NCI-H345 treated with DMSO at 0.1 percent for 48 hours (cell line): ENCODE measurements at regions not wholly inside any gene's neighbourhood (a gene's known extent, or its start where the extent isn't known, plus 50 kb on each side); places are given as distances from the start of the nearest gene placed in this dataset.
A peak's percentile ranks its signal among the peaks of the same experiment; 100 is the strongest.

ENCODE experiments used
- DNase-seq: peaks from one replicate; lab custom pipeline; 2025; ENCODE audit not compliant: unreplicated experiment; lab: John Stamatoyannopoulos, UW

GRCh38 chr11:135075740-135076139 lies 663.7 kb upstream of the B3GAT1 start:
- DNase-seq: no peak

DNA sequence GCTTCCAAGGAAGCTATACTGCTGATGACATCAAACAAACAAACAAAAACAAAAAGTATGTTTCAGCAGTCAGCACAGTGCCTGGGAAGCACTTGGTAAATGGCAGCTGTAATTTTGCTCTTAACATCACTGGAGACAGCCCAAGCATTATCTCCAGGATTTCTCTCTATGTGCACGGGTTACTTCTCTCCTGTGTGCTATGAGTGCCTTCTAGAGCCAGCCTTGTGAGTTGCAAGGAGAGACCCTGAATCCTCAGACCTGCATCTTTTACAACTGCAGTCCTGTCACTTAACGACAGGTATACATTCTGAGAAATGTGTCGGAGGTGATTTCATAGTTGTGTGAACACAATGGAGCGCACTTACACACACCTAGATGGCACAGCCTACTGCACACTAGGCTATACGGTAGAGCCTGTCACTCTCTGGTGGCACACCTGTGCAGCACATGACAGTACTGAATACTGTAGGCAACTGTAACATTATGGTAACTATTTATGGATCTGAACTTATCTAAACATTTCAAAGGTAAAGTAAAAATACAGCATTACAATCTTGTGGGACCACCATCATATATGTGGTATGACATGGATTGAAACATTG lies 662.5 kb upstream of the B3GAT1 start:
- DNase-seq: no peak

GRCh38 chr11:135073870-135074269 lies 661.8 kb upstream of the B3GAT1 start:
- DNase-seq: no peak

- DNase-seq: no peak
Observed at GRCh38 chr11:135073381-135073780, 661.3 kb upstream of the B3GAT1 start.

- no peak for DNase-seq
Observed at GRCh38 chr11:135069890-135070289, 657.8 kb upstream of the B3GAT1 start.

GRCh38 chr11:135069063-135069462 lies 657.0 kb upstream of the B3GAT1 start:
- no peak for DNase-seq

DNA sequence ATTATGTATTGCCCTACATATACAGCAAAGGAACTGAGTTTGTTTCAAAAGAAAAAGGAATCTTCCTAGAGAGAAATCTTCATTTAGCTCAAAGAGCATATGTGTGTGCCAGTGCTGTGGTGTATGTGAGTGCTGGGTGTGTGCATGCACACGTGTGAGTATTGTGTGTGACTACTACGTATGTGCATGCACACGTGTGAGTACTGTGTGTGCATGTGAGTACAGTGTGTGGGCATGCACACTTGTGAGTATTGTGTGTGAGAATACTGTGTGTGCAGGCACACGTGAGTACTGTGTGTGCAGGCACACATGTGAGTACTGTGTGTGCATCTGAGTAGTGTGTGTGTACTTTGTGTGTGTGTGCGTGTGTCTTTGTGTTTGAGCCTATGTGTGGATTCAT lies 651.0 kb upstream of the B3GAT1 start:
- no peak for DNase-seq

- DNase-seq: no peak
Observed at GRCh38 chr11:135061166-135061565, 649.1 kb upstream of the B3GAT1 start.

DNA sequence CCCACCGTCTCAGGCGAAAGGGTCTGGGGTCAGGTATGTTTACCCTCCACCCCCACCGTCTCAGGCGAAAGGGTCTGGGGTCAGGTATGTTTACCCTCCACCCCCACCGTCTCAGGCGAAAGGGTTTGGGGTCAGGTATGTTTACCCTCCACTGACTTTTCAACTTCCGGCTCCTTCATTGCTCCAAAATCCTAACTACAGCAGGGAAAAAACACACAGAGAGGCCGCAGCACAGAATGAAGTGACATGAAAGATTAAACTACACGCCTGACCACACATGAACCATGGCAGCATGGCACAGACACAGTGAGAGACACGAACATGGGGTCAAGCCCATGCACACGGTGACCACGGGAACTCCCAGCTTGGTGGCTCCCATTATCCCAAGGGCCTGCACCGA lies 634.9 kb upstream of the B3GAT1 start:
- no peak for DNase-seq

DNA sequence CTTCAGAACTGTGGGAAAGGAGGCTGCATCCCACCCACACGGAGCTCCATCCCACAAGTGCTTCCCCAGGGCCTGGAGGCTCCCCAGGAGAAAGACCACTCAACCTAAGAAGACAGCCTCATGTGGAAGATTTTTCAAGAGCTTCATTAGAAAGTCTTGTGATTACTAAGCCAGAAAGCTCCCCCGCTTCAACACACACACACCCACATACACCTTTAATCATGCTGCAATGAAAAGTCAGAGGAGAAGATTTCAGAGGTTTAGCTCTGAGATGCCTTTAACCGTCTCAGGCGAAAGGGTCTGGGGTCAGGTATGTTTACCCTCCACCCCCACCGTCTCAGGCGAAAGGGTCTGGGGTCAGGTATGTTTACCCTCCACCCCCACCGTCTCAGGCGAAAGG lies 634.5 kb upstream of the B3GAT1 start:
- DNase-seq: no peak

DNA sequence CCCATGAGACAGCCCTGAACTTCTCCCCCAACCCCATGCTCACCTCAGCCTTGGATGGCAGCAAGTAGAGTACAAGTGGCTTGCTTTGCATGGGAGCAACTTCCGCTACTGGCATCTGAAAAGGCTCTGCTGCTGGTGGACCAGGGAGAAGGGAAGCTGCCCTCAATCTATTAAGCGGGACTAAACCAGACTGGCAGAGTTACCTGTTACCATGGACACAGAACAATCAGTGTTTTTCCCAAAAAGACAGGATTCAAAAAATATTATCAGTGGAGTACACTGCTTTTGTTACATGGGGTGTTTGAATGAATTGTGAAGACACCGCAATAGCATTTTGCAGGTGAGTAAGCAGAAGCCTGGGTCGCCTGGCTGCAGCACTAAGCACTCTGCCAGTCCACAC lies 631.4 kb upstream of the B3GAT1 start:
- no peak for DNase-seq

DNA sequence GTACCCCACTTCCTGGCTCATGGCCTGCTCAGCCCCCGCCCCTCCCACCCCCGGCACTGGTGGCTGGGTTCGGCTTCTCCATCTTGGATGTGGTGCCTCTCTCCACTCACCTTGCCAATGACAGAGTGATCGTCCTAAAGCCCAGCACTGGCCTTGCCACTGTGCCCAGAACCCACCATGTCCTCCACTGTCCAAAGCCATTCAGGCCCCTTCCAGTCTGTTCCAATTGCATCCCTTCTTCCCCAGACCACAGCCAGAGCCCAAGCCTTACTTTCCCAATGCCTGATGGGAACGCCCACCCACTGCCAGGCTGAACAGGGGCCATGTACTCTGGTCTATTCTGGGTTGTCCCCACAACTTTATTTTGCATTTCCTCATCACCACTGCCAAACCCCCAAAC lies 625.8 kb upstream of the B3GAT1 start:
- no peak for DNase-seq

DNA sequence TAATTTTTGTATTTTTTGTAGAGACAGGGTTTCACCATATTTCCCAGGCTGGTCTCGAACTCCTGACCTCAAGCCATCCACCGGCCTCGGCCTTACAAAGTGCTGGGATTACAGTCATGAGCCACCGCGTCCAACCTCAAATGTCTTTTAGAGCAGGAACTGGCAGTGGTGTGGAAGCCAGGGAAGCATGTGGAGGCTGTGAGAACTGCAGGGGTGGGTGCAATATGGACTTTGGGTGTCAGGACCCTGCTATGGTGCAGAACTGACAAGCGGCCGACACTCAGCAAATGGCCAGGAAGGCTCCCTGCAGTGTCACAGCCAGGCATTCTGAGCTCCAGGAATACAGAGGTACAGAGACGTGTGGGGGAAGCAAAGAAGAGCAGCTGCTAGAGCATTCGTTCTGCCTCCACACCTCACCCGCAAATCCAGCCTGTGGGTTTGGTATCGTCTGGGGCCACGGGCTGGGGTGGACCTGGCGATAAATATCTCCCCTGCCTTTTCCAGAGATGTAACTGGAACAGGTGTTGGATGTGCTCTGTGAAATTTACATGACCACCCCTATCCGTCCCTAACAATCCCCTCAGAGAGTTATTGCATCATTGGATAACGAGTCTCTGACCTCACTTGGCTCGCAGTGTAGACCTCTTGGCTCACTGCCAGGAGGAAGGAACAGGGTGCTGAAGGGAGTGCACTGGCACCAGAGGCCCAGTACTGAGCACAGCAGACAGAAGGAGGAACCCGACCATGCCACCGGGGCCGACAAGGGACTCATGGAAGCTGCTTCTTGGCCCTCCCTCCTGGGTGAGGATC lies 624.7 kb upstream of the B3GAT1 start:
- DNase-seq: no peak

- DNase-seq: no peak
Observed at GRCh38 chr11:135035282-135035681, 623.2 kb upstream of the B3GAT1 start.

- DNase-seq: peak; percentile 39
Observed at GRCh38 chr11:135033540-135033939, 621.5 kb upstream of the B3GAT1 start.

- no peak for DNase-seq
Observed at GRCh38 chr11:135031205-135031989, 619.4 kb upstream of the B3GAT1 start.

GRCh38 chr11:135027461-135027860 lies 615.4 kb upstream of the B3GAT1 start:
- no peak for DNase-seq

- DNase-seq: no peak
Observed at GRCh38 chr11:135023499-135023898, 611.5 kb upstream of the B3GAT1 start.

- DNase-seq: no peak
Observed at GRCh38 chr11:135022454-135022853, 610.4 kb upstream of the B3GAT1 start.

DNA sequence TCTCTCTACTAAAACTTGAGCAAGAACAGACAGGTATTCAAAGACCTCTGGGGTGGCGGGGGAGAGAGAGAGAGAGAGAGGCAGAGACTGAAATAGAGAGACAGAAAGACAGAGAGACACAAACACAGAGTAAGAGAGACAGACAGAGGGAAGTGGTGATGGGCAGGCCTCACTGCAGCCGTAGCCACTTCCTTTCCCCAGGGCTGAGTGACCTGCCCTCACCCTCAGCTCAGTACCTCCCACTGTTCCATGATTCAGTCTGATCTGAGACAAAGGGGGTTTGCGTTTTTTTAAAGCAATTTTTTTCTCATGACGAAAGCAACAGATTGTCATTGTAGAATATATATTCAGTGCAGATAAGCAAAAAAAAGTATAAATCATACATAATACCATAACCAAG lies 607.9 kb upstream of the B3GAT1 start:
- DNase-seq: no peak

DNA sequence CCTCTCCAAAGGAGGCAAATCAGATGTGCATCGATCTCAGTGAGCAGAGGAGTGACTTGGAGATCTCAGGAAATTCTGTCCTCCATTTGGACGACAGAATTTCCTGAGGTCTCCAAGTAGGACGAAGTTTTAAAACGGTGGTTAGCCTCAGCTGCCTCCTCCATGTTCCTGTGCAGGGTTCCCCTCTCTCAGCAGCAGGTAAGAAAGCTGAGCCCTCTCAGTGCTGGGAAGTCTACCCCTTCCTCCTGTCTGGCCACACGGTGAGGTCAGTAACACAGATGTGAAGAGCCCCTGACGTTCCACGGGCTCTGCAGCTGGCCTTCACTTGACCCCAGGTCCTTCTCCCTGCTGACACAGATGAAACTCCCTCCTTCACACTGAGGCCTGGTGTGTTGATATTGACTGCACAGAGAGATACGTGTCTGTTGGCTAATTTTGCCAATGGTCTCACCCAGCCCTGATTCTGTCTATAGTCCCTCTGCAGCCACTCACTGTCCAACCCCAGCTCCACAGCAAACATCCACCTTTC lies 607.4 kb upstream of the B3GAT1 start:
- DNase-seq: no peak

DNA sequence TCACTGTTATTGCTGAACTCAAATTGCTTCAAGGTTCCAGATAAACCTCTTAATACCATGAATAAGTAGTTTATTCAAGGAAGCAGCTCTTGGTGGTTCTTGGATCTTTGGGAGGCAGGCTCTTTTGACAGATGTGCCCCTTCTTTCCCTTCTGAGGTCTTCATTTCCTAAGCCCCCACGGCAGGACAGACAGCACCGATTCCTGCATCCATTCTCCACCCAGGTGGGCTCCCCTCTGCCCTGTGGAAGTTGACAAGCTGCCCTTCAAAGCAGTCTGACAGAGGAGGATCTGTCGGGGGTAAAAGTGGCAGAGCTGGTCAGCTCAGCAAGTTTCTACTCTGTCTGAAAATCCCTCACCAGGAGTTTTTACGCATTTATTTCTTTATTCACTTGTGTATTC lies 605.3 kb upstream of the B3GAT1 start:
- no peak for DNase-seq
